HG03135 (cell line): ENCODE measurements at regions not wholly inside any gene's neighbourhood (a gene's known extent, or its start where the extent isn't known, plus 50 kb on each side); places are given as distances from the start of the nearest gene placed in this dataset.

Source experiments
- ATAC-seq: cut with Tn5 transposase; IDR thresholded peaks from one replicate; pipeline ENCODE4 v1.9.1; 2021; ENCODE audit warnings: mild to moderate bottlenecking, moderate library complexity; ENCODE audit not compliant: unreplicated experiment

GRCh38 chr5:8870959-8871355, 674.9 kb downstream of the SEMA5A start:
- ATAC-seq = no peak

DNA sequence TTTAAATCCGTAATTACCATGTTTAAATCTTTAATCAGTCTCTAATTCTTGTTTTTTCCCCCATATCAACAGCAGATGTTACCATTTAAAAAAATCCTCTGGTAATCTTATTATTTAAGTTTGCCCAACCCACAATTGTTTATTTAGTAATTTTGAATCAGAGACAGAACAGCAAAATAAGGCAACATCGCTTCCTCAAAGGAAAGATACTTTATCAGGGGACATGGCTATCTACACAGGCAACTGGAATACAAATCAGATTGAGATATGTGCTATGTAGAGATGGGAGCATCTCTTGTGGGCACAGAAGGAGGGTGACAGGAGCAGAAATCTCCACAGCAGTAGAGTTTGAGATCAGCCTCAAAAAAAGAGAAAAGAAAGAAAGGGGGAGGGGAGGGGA, 674.4 kb downstream of the SEMA5A start:
- no peak for ATAC-seq

GRCh38 chr5:8875722-8876121, 670.2 kb downstream of the SEMA5A start:
- ATAC-seq = no peak

GRCh38 chr5:8879248-8879647, 666.6 kb downstream of the SEMA5A start:
- ATAC-seq = no peak

GRCh38 chr5:8884029-8884428, 661.8 kb downstream of the SEMA5A start:
- no peak for ATAC-seq

DNA sequence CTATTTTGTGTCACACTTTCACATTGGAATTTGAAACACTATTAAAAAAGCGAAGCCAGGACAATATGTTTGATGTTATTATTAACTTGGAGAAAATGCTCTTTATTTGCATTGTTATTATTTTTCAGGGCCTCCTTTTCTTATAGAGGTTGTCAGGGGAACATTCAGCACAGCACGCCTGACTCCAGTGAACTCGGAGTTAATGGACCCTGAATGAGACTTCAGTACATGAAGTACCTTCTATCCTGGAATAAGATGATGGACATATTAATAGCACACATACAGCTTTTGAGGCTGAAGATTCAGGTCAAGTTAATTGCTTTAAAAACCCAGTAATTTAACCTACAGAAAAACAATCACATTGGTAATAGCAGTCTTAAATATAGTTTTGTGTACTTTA, 652.9 kb downstream of the SEMA5A start:
- no peak for ATAC-seq

DNA sequence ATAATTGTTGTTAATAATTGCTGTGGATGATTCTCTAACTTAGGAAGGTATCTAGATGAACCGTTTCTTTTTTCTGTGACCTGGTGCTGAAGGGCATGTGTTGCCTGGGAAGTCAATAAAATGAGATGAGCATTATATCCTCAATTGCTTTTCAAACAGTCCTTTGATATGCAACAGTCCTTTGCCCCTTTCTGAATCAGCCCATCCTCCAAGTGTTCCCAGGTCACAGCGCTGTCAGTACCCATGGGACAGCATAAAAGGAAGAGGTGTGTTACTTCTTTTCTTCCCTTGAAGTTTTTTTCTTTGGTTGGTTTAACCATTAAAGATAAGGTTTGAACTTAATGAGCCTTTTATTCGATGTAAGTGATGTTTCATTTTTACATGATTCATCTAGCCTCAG, 651.8 kb downstream of the SEMA5A start:
- no peak for ATAC-seq

DNA sequence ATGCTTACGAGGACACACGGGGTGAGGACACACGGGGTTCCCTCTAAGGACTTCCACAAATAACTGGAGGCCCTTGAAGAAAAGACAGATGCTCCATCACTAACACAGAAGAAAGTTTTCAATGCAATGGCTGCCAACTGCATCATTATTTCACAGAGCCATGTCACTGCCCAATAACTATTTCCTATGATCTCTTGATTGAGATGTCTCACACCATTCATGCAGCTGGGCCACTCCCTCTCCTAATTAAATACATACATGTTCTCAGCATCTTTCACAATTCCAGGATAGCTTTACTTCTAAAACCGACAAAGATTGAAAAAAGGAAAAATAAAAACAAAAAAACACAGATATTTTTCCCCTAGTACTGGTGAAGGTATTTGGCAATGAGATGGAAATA, 650.8 kb downstream of the SEMA5A start:
- no peak for ATAC-seq

- ATAC-seq = no peak
These were observed 650.3 kb downstream of the SEMA5A start for GRCh38 chr5:8895599-8895998.

DNA sequence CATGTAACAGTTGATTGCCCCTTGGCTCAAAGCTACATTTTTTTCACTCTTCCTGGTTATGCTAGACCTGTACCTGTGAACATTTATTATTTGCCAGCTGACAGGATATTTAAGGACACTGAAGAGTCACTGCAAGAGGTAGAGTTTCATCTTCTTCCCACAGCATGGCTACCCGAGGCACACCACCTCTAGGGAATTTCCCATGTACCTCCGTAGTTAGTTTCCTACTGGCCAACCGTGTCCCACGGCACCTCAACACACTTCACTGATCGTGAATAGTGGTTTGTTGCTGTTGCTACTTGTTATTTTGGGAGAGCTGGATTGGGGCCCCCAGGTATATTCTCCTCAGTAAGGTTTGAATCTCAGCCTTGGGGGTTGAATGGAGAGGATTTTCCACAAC, 648.6 kb downstream of the SEMA5A start:
- no peak for ATAC-seq

- no peak for ATAC-seq
These were observed 640.9 kb downstream of the SEMA5A start for GRCh38 chr5:8905021-8905420.

GRCh38 chr5:8906303-8906967, 639.4 kb downstream of the SEMA5A start:
- ATAC-seq = no peak

- no peak for ATAC-seq
These were observed 638.6 kb downstream of the SEMA5A start for GRCh38 chr5:8907168-8907868.

DNA sequence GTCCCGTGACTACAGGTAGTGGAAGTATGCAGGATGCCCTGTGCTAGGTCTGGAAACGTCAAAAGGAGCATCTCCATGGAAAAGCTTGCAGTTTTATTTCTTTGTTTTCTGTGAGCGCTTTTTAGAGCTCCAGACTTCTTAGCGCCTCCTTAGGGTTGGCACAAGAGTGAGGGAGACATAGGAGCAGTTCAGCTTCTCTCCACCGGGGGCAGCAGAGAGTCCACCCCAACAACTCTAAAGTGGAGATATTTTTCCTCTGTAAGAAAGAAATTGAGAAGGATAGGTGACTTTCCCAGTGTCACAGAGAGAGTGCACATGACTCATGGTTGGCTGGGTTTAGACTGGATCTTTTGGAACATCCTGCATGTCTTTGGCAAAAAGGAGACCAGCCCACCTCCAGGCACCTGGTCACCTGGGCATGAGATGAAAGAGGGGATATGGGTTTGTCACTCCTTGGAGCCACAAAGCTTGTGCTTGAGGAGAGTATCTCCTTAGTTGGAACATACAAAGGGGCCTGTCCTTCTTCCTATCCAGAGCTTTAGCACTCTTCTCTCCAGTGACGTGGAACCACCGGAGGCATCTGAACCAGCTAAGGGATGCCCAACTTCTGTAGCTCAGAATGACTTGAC, 637.7 kb downstream of the SEMA5A start:
- ATAC-seq = no peak

GRCh38 chr5:8912106-8912505, 633.8 kb downstream of the SEMA5A start:
- ATAC-seq = no peak

GRCh38 chr5:8913522-8913921, 632.4 kb downstream of the SEMA5A start:
- no peak for ATAC-seq

- ATAC-seq = no peak
These were observed 626.8 kb downstream of the SEMA5A start for GRCh38 chr5:8919096-8919495.

DNA sequence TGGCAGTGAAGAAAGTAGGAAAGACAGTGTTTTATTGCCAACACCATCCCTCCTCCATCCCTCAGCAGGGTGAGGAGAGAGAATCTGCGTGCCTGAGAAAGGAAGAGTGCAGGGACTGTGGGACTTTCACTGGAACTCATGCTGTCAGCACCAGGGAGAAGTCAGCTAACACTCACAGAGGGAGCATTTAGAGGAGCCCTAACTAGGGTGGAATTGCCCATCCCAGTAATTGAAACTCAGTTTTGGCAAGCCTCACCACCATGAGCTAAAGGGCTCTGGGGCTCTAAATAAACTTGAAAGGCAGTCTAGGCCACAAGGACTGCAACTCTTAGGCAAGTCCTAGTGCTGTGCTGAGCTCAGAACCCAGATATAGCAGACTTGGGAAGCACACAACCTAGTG, 622.3 kb downstream of the SEMA5A start:
- no peak for ATAC-seq

DNA sequence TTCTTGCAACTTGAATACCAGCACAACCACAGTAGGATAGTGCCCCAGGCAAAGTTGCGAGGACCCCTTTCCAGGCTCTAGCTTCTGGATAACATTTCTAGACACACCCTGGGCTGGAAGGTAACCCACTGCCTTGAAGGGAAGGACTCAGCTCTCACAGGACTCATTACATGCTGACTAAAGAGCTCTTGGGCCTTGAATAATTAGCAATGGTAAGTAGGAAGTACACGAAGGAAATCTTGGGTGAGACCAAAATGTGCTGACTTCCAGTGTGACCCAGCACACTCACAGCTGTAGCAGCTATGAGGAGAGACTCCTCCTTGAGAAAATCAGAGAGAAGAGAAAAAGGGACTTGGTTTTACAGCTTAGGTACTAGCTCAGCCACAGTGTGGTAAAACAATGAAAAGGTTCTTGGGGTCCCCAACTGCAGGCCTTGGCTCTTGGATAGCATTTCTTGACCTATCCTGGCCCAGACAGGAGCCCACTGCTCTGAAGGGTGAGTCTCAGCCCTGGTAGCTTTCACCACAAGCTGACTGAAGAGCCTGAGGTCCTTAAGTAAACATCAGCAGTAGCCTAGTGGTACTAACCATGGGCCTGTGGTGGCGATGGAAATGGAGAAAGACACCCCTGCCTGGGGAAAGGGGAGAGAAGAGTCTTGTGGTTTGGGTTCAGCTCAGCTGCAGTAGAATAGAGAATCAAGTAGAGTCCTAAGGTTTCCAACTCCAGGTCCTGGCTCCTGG, 621.7 kb downstream of the SEMA5A start:
- no peak for ATAC-seq

- ATAC-seq = no peak
These were observed 615.9 kb downstream of the SEMA5A start for GRCh38 chr5:8930021-8930420.

DNA sequence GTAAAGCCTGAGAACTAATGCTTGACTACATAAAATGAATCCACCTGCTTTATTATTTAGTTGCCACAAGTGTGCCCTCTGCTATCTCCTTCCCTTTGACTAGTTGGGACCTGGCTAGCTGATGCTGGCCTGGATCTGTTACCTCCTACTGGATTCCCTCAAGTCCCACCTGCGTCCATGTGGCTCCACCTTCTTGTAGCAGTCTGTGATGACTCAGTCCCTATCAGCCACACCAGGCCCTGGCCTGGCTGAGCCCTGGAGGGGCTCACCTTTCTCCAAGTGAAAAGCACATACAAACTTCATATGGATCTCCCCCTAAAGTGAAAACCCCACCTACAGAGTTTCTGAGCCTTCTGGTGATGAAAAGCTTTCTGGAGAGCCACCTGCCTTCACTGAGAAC, 611.4 kb downstream of the SEMA5A start:
- ATAC-seq = no peak

DNA sequence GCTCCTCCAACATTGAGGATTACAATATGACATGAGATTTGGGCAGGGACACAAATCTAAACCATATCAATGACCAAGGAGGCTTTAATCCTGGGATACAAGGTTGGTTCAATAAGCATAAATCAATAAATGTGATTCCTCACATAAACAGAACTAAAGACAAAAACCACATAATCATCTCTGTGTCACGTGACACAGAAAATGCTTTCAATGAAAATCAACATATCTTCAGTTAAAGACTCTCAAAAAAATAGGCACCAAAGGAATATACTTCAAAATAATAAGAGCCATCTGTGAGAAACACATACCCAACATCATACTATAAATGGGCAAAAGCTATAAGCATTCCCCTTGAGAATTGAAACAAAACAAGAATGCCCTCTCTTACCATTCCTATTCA, 604.9 kb downstream of the SEMA5A start:
- no peak for ATAC-seq
